CD4-positive, alpha-beta memory T cell (primary cell): ENCODE measurements at regions not wholly inside any gene's neighbourhood (a gene's known extent, or its start where the extent isn't known, plus 50 kb on each side); places are given as distances from the start of the nearest gene placed in this dataset.

Source experiments
- CTCF ChIA-PET: fragments of 350-600 bp; sonication (Branson Sonifier 250); formaldehyde crosslinking; loops from one replicate; lab custom pipeline; 2021; ENCODE audit warnings: inconsistent platforms; ENCODE audit not compliant: partially characterized antibody; lab: Charles Lee
- POLR2A ChIA-PET: fragments of 350-600 bp; sonication (Branson Sonifier 250); formaldehyde crosslinking; loops from one replicate; lab custom pipeline; 2021; ENCODE audit not compliant: partially characterized antibody; lab: Charles Lee
- DNase-seq, 5 donors: peaks; one replicate each; pipeline versions ENCODE4 v3.0.0 to v3.0.0-alpha.2; 2020 to 2022; ENCODE audit warnings: mixed read lengths in 1 of 5
- H3K27ac ChIP-seq: one replicate; pipeline ENCODE4 v1.7.0; 2013; ENCODE audit warnings: low read depth, low read length
- H3K27me3 ChIP-seq: 2 replicates; pipeline ENCODE4 v1.7.0; 2013; ENCODE audit warnings: mild to moderate bottlenecking, low read length, moderate library complexity; ENCODE audit not compliant: insufficient read depth
- H3K36me3 ChIP-seq: 2 replicates; pipeline ENCODE4 v1.7.0; 2013; ENCODE audit warnings: mild to moderate bottlenecking, low read length, moderate library complexity; ENCODE audit not compliant: insufficient read depth
- H3K4me1 ChIP-seq: 2 replicates; pipeline ENCODE4 v1.7.0; 2013; ENCODE audit warnings: mild to moderate bottlenecking, low read length, moderate library complexity; ENCODE audit not compliant: insufficient read depth
- H3K4me3 ChIP-seq, 2 donors: one replicate each; pipeline ENCODE4 v1.7.0; 2013; ENCODE audit warnings: low read length in 2 of 2, mild to moderate bottlenecking in 1 of 2
- H3K9me3 ChIP-seq, 2 donors: one replicate each; pipeline ENCODE4 v1.7.0; 2013; ENCODE audit warnings: low read length in 2 of 2, control low read depth in 1 of 2; ENCODE audit not compliant: control insufficient read depth in 1 of 2
- H3K27ac Mint-ChIP-seq, 7 donors: one replicate each; pipeline ENCODE4 v1.8.0; 2020 to 2021; ENCODE audit warnings: mixed read lengths in 7 of 7, mild to moderate bottlenecking in 6 of 7, inconsistent platforms in 3 of 7, moderate library complexity in 3 of 7
- H3K27me3 Mint-ChIP-seq, 2 donors: one replicate each; pipeline ENCODE4 v1.8.0; 2020 to 2021; ENCODE audit warnings: mixed read lengths in 2 of 2
- H3K36me3 Mint-ChIP-seq, 2 donors: one replicate each; pipeline ENCODE4 v1.8.0; 2020 to 2021; ENCODE audit warnings: mixed read lengths in 2 of 2, inconsistent platforms in 1 of 2, mild to moderate bottlenecking in 1 of 2
- H3K4me1 Mint-ChIP-seq, 4 donors: one replicate each; pipeline ENCODE4 v1.8.0; 2020 to 2021; ENCODE audit warnings: mixed read lengths in 4 of 4, mild to moderate bottlenecking in 1 of 4
- H3K4me3 Mint-ChIP-seq, 8 donors: one replicate each; pipeline ENCODE4 v1.8.0; 2020 to 2021; ENCODE audit warnings: mixed read lengths in 8 of 8, mild to moderate bottlenecking in 7 of 8, moderate library complexity in 6 of 8, inconsistent platforms in 3 of 8
- H3K9me3 Mint-ChIP-seq, 8 donors: one replicate each; pipeline ENCODE4 v1.8.0; 2020 to 2021; ENCODE audit warnings: mixed read lengths in 8 of 8, mild to moderate bottlenecking in 5 of 8, inconsistent platforms in 3 of 8, moderate library complexity in 1 of 8
- intact Hi-C: fragments of 100-400 bp; cut with micrococcal nuclease; formaldehyde crosslinking; loops from one replicate; pipeline ENCODE4 v1.15.1; 2023

DNA sequence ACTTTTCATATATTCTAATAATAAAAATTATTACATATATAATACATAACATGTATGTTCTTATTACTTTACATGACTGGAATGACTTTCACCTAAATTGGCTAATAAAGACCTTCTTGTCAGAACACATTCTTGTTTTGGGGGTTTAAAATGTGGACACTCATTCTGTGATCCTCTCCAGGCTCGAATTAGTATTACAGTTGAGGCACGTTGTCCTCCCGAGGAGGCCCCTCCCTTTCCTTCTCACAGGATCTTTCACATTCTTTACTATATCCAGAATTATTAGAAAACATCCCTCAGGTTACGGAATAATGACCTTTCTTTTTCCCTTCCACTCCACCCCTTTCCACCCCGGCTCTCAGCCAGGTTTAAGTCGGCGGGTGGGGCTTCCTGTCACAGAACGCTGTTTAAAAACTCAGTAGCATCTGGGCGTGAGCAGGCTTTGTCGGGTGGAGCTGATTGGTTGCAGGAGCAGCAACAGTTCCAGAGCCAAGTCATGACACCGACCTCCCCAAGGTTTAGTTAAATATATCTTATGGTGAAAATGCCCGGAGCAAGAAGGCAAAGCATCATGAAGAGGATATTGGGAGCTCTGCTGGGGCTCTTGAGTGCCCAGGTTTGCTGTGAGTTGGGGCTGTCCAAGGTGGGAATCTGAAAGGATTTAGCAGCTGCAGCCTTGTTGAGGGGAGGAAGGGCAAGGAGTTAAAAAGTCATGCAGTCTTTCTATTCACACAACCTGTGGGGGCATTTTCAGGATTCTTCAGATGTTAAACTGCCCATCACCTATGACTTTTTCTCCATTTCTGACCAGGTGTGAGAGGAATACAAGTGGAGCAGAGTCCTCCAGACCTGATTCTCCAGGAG is 396.7 kb upstream of the OR4E1 start:
- H3K4me3 ChIP-seq = peak overlapping the region; percentile 55 to 69
- H3K27me3 Mint-ChIP-seq = no peaks in the 10 kb centered on the region
- H3K36me3 ChIP-seq = no peaks in the 10 kb centered on the region
- H3K9me3 Mint-ChIP-seq = no peaks in the 10 kb centered on the region
- CTCF ChIA-PET = interaction anchor here (1.2 to 2.2 kb wide), 8 partner anchors 12 to 156 kb away, joined by 3 to 7 read pairs (median 4); no protein-coding TSS in a partner anchor
- peaks cover 39% of the 10 kb centered on the region for H3K4me1 ChIP-seq
- H3K9me3 ChIP-seq = no peaks in the 10 kb centered on the region
- peak overlapping the region; percentile 38 for H3K27ac ChIP-seq
- peak overlapping the region; percentile 89 to 96 (median 92) for H3K4me3 Mint-ChIP-seq
- DNase-seq = peak; percentile 50 to 74 (median 57)
- H3K36me3 Mint-ChIP-seq = peaks cover 0 to 5% of the 10 kb centered on the region in 2 donors
- intact Hi-C loops = loop anchor here (1.0 to 2.0 kb wide), 2 partner anchors 14 to 23 kb away; no protein-coding TSS in a partner anchor
- peaks cover 17 to 45% (median 24%) of the 10 kb centered on the region in 4 donors for H3K4me1 Mint-ChIP-seq
- POLR2A ChIA-PET = interaction anchor here (0.6 to 2.2 kb wide), 15 partner anchors 13 to 696 kb away, joined by 3 to 27 read pairs (median 4); partner anchors contain the start of gene OXA1L
- peak overlapping the region; percentile 90 to 96 (median 93) for H3K27ac Mint-ChIP-seq
- no peaks in the 10 kb centered on the region for H3K27me3 ChIP-seq

DNA sequence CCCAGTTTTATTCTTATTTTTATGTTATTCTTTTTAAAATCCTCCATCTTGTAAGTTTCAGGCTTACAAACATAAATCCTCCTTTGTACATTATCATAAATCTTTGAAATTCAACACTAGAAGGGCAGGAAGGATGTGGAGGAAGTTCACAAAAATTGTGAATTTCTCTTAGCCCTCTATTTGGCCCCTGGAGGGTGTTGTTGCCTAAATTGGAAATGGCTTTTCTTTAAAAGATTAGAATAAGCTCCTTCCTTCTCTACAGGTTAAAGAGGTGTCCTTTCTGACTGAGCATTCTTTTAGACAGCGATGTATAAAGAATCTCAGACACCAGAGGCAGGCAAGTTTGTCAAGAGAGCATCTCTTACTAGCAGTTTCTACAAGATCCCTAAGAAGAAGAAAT is 391.7 kb upstream of the OR4E1 start:
- Mint-ChIP-seq H3K4me1 (peaks cover 12 to 23% (median 16%) of the 10 kb centered on the region in 4 donors), H3K27me3 (no peaks in the 10 kb centered on the region), H3K9me3 (no peaks in the 10 kb centered on the region), H3K27ac (peak overlapping the region in 4 of 7 donors; percentile 9 to 82 (median 63)), H3K4me3 (peak overlapping the region in 5 of 8 donors; percentile 33 to 47 (median 41)), H3K36me3 (no peaks in the 10 kb centered on the region)
- no peaks in the 10 kb centered on the region for H3K36me3 ChIP-seq
- intact Hi-C loops = loop anchor here (5.0 kb wide), 1 partner anchor 37 kb away; no protein-coding TSS in a partner anchor
- ChIA-PET POLR2A (interaction anchor here (1.0 to 1.5 kb wide), 3 partner anchors 12 to 490 kb away, joined by 3 to 5 read pairs (median 4); no protein-coding TSS in a partner anchor), CTCF (interaction anchor here (0.7 to 2.8 kb wide), 5 partner anchors 12 to 505 kb away, joined by 3 to 22 read pairs (median 4); no protein-coding TSS in a partner anchor)
- H3K27me3 ChIP-seq = no peaks in the 10 kb centered on the region
- DNase-seq = no peak
- H3K4me1 ChIP-seq = peaks cover 13% of the 10 kb centered on the region
- H3K9me3 ChIP-seq = no peaks in the 10 kb centered on the region
- H3K4me3 ChIP-seq = no peak overlapping the region
- H3K27ac ChIP-seq = no peak overlapping the region

DNA sequence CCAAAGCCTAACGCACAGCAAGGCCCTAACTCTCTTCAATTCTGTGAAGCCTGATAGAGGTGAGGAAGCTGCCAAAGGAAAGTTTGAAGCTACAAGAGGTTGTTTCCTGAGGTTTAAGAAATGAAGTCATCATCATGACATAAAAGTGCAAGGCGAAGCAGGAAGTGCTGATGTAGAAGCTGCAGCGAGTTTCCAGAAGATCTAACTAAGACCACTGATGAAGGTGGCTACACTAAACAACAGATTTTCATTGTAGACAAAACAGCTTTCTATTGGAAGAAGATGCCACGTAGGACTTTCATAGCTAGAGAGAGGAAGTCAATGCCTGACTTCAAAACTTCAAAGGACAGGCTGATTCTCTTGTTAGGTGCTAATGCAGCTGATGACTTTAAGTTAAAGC is 385.6 kb upstream of the OR4E1 start:
- no peaks in the 10 kb centered on the region for H3K27me3 ChIP-seq
- Mint-ChIP-seq H3K36me3 (no peaks in the 10 kb centered on the region), H3K4me1 (peaks cover 2 to 6% (median 5%) of the 10 kb centered on the region in 4 donors), H3K27me3 (no peaks in the 10 kb centered on the region), H3K9me3 (peaks cover 0 to 9% (median 3%) of the 10 kb centered on the region in 8 donors), H3K27ac (peak overlapping the region in 4 of 7 donors; percentile 23 to 79 (median 66)), H3K4me3 (no peak overlapping the region)
- H3K4me1 ChIP-seq = no peaks in the 10 kb centered on the region
- CTCF ChIA-PET = interaction anchor here (1.3 to 1.4 kb wide), 2 partner anchors 10 to 11 kb away, joined by 3 to 4 read pairs; no protein-coding TSS in a partner anchor
- intact Hi-C loops = no loop called here
- no peaks in the 10 kb centered on the region for H3K9me3 ChIP-seq
- DNase-seq = no peak
- no peak overlapping the region for H3K4me3 ChIP-seq
- H3K27ac ChIP-seq = no peak overlapping the region
- H3K36me3 ChIP-seq = no peaks in the 10 kb centered on the region
- POLR2A ChIA-PET = interaction anchor here (1.2 kb wide), 1 partner anchor 12 kb away, joined by 4 read pairs; no protein-coding TSS in a partner anchor

DNA sequence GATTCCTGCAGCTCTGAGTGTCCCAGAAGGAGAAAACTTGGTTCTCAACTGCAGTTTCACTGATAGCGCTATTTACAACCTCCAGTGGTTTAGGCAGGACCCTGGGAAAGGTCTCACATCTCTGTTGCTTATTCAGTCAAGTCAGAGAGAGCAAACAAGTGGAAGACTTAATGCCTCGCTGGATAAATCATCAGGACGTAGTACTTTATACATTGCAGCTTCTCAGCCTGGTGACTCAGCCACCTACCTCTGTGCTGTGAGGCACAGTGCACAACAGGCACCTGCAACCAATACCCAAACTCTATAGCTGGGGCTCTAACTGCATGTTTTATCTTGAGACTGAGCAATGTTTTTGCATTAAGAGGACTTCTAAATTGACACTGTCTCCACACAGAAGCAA is 379.2 kb upstream of the OR4E1 start:
- Mint-ChIP-seq H3K4me1 (peaks cover 9 to 39% (median 17%) of the 10 kb centered on the region in 4 donors), H3K9me3 (peaks cover 0 to 4% (median 0%) of the 10 kb centered on the region in 8 donors), H3K4me3 (peak overlapping the region in 7 of 8 donors; percentile 61 to 91 (median 84)), H3K27me3 (peaks cover 0 to 2% of the 10 kb centered on the region in 2 donors), H3K27ac (peak overlapping the region in 4 of 7 donors; percentile 15 to 99 (median 32)), H3K36me3 (peaks cover 0 to 4% of the 10 kb centered on the region in 2 donors)
- Histone ChIP-seq H3K9me3 (no peaks in the 10 kb centered on the region), H3K27ac (peak overlapping the region; percentile 43), H3K4me1 (peaks cover 13% of the 10 kb centered on the region), H3K36me3 (no peaks in the 10 kb centered on the region), H3K27me3 (no peaks in the 10 kb centered on the region), H3K4me3 (peak overlapping the region in 1 of 2 donors; percentile 14)
- POLR2A ChIA-PET = interaction anchor here (0.7 to 2.5 kb wide), 17 partner anchors 10 to 504 kb away, joined by 3 to 27 read pairs (median 4); no protein-coding TSS in a partner anchor
- DNase-seq = peak in 1 of 5 donors; percentile 39
- intact Hi-C loops = no loop called here
- CTCF ChIA-PET = interaction anchor here (1.0 to 1.3 kb wide), 3 partner anchors 13 to 18 kb away, joined by 3 to 6 read pairs (median 3); no protein-coding TSS in a partner anchor

DNA sequence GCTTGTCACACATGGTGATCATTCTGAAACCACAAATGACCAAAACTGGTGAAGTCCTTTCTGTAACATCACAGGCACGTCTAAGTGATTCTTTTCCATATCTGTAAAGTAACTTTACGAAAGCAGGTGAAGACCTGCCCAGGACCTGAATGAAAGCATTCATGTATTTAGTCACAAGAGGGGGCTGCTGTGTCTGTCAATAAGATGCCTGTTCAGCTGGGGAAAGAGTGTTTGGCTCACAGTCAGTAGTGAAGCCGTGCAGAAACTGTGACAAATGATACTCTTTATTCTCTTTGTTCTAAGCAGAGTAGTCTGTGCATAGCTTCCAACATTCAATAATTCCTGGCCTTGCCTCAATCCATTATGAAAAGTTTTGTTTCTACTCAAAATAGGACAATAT is 373.5 kb upstream of the OR4E1 start:
- DNase-seq = peak; percentile 35 to 62 (median 55)
- Mint-ChIP-seq H3K4me3 (peak overlapping the region; percentile 46 to 89 (median 62)), H3K9me3 (peaks cover 0 to 2% (median 0%) of the 10 kb centered on the region in 8 donors), H3K4me1 (peaks cover 12 to 38% (median 21%) of the 10 kb centered on the region in 4 donors), H3K36me3 (peaks cover 0 to 2% of the 10 kb centered on the region in 2 donors), H3K27ac (peak overlapping the region; percentile 70 to 88 (median 87)), H3K27me3 (peaks cover 0 to 1% of the 10 kb centered on the region in 2 donors)
- H3K9me3 ChIP-seq = no peaks in the 10 kb centered on the region
- H3K4me3 ChIP-seq = no peak overlapping the region
- no peaks in the 10 kb centered on the region for H3K27me3 ChIP-seq
- H3K4me1 ChIP-seq = peaks cover 13% of the 10 kb centered on the region
- ChIA-PET POLR2A (interaction anchor here (0.6 to 2.5 kb wide), 11 partner anchors 12 to 542 kb away, joined by 3 to 9 read pairs (median 3); partner anchors contain the start of gene DAD1), CTCF (interaction anchor here (0.7 to 1.8 kb wide), 15 partner anchors 9 to 523 kb away, joined by 3 to 13 read pairs (median 4); no protein-coding TSS in a partner anchor)
- H3K36me3 ChIP-seq = no peaks in the 10 kb centered on the region
- intact Hi-C loops = loop anchor here (1.0 to 2.0 kb wide), 3 partner anchors 23 to 53 kb away; no protein-coding TSS in a partner anchor
- H3K27ac ChIP-seq = peak overlapping the region; percentile 21

DNA sequence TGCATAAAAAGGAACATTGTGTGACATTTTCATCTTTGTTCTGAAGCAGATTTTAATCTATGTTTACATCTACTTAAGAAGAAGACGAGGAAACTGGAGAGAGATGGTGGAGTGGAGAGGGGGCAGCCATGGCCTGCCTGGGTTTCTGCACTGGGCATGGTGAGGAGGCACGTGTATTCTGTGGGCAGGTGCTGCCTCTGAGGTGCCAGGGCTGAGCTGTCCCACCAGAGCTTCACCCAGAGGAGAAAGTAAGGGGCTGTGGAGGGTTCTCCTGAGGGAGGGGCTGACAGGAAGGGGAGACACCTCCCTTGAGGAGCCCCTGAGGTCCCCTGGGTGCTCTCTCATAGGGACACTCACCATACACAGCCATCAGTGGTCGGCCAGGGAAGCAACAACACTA is 372.4 kb upstream of the OR4E1 start:
- H3K27ac ChIP-seq = no peak overlapping the region

More for the DNA sequence above, 372.4 kb upstream of the OR4E1 start:
- Histone ChIP-seq H3K4me1 (peaks cover 7% of the 10 kb centered on the region), H3K9me3 (no peaks in the 10 kb centered on the region), H3K36me3 (no peaks in the 10 kb centered on the region), H3K4me3 (no peak overlapping the region), H3K27me3 (no peaks in the 10 kb centered on the region)
- H3K4me1 Mint-ChIP-seq = peaks cover 10 to 35% (median 20%) of the 10 kb centered on the region in 4 donors
- peak overlapping the region in 5 of 8 donors; percentile 43 to 61 (median 54) for H3K4me3 Mint-ChIP-seq
- H3K9me3 Mint-ChIP-seq = no peaks in the 10 kb centered on the region
- CTCF ChIA-PET = interaction anchor here (1.0 to 1.8 kb wide), 7 partner anchors 8 to 524 kb away, joined by 3 to 13 read pairs (median 4); no protein-coding TSS in a partner anchor
- H3K27ac Mint-ChIP-seq = peak overlapping the region in 6 of 7 donors; percentile 36 to 88 (median 83)
- no peak for DNase-seq
- no peaks in the 10 kb centered on the region for H3K27me3 Mint-ChIP-seq
- POLR2A ChIA-PET = interaction anchor here (1.2 to 2.5 kb wide), 3 partner anchors 47 to 524 kb away, joined by 3 to 9 read pairs (median 4); no protein-coding TSS in a partner anchor
- intact Hi-C loops = loop anchor here (2.0 kb wide), 1 partner anchor 39 kb away; no protein-coding TSS in a partner anchor
- H3K36me3 Mint-ChIP-seq = no peaks in the 10 kb centered on the region
